Keratinocyte (primary cell): ENCODE measurements at regions not wholly inside any gene's neighbourhood (a gene's known extent, or its start where the extent isn't known, plus 50 kb on each side); places are given as distances from the start of the nearest gene placed in this dataset.

Experiments used
- DNase-seq: peaks from one replicate; pipeline ENCODE4 v3.0.0-alpha.2; 2011; ENCODE audit warnings: low read depth, missing footprints, low spot score
- FAIRE-seq: peaks from 2 replicates; lab custom pipeline; 2011; peaks lifted over from hg19 to GRCh38; lab: Jason Lieb, UNC
- H2AFZ ChIP-seq: 2 replicates; pipeline ENCODE4 v1.6.0; 2012; ENCODE audit warnings: low read length, control low read depth, inconsistent platforms; ENCODE audit not compliant: control insufficient read depth
- H3K27ac ChIP-seq: 2 replicates; pipeline ENCODE4 v1.5.1; 2011; ENCODE audit warnings: low read length; ENCODE audit not compliant: control insufficient read depth, insufficient read depth
- H3K27me3 ChIP-seq: 3 replicates; pipeline ENCODE4 v1.6.0; 2011; ENCODE audit warnings: low read length; ENCODE audit not compliant: control insufficient read depth, insufficient read depth; ENCODE audit errors: extremely low read depth
- H3K36me3 ChIP-seq, 2 experiments: 2 replicates in 1 of 2; 3 replicates in 1 of 2; pipeline ENCODE4 v1.5.1; 2011; ENCODE audit warnings: low read length in 2 of 2, mild to moderate bottlenecking in 1 of 2; ENCODE audit not compliant: control insufficient read depth in 2 of 2, insufficient read depth in 2 of 2; ENCODE audit errors: extremely low read depth in 1 of 2
- H3K4me1 ChIP-seq: 3 replicates; pipeline ENCODE4 v1.5.1; 2011; ENCODE audit warnings: low read length; ENCODE audit not compliant: control insufficient read depth, insufficient read depth; ENCODE audit errors: extremely low read depth
- H3K4me2 ChIP-seq: 3 replicates; pipeline ENCODE4 v1.6.0; 2011; ENCODE audit warnings: low read depth, low read length; ENCODE audit not compliant: control insufficient read depth, insufficient read depth; ENCODE audit errors: extremely low read depth
- H3K4me3 ChIP-seq, 3 experiments: fragments of 200-600 bp in 1 of 3; sonication (generic) in 1 of 3; 2 replicates in 2 of 3; 3 replicates in 1 of 3; pipeline ENCODE4 v1.5.1; 2011 to 2016; ENCODE audit warnings: low read length in 3 of 3, mild to moderate bottlenecking in 3 of 3, control low read depth in 2 of 3, inconsistent platforms in 1 of 3, low read depth in 1 of 3, mixed read lengths in 1 of 3, mixed run types in 1 of 3, moderate library complexity in 1 of 3; ENCODE audit not compliant: control insufficient read depth in 2 of 3, insufficient read depth in 2 of 3; ENCODE audit errors: extremely low read depth in 1 of 3
- H3K79me2 ChIP-seq: 2 replicates; pipeline ENCODE4 v1.6.0; 2012; ENCODE audit warnings: low read length; ENCODE audit not compliant: control insufficient read depth, insufficient read depth
- H3K9ac ChIP-seq: 3 replicates; pipeline ENCODE4 v1.6.0; 2011; ENCODE audit warnings: low read length; ENCODE audit not compliant: control insufficient read depth, insufficient read depth; ENCODE audit errors: extremely low read depth
- H3K9me1 ChIP-seq: 3 replicates; pipeline ENCODE4 v1.6.0; 2011; ENCODE audit warnings: low read length; ENCODE audit not compliant: control insufficient read depth, insufficient read depth; ENCODE audit errors: extremely low read depth
- H3K9me3 ChIP-seq: 2 replicates; pipeline ENCODE4 v1.5.1; 2012; ENCODE audit warnings: low read depth, low read length; ENCODE audit not compliant: control insufficient read depth
- H4K20me1 ChIP-seq: 3 replicates; pipeline ENCODE4 v1.6.0; 2011; ENCODE audit warnings: low read length; ENCODE audit not compliant: control insufficient read depth, insufficient read depth; ENCODE audit errors: extremely low read depth
- EZH2 ChIP-seq: IDR thresholded peaks from one replicate; pipeline ENCODE4 v1.6.1; 2012; ENCODE audit warnings: inconsistent platforms, mild to moderate bottlenecking, low read length, moderate library complexity
- dilution Hi-C: fragments of 300-500 bp; cut with MboI; formaldehyde crosslinking; loops from one replicate; pipeline ENCODE4 v1.7.0; 2020; ENCODE audit warnings: low sequenced_read_pairs; ENCODE audit not compliant: extremely low pct_ligation_motif_present
- TF ChIP-seq, protein P1 (sequence below), 3 experiments: IDR thresholded peaks in 1 of 3; conservative IDR thresholded peaks in 1 of 3; optimal IDR thresholded peaks in 1 of 3; 2 replicates in 2 of 3; 3 replicates in 1 of 3; pipeline versions ENCODE3 to v1.5.1; 2011; ENCODE audit warnings: low read length in 3 of 3, mild to moderate bottlenecking in 3 of 3, moderate library complexity in 2 of 3, control low read depth in 1 of 3, inconsistent platforms in 1 of 3; ENCODE audit not compliant: insufficient read depth in 2 of 3; ENCODE audit errors: extremely low read depth in 1 of 3

DNA sequence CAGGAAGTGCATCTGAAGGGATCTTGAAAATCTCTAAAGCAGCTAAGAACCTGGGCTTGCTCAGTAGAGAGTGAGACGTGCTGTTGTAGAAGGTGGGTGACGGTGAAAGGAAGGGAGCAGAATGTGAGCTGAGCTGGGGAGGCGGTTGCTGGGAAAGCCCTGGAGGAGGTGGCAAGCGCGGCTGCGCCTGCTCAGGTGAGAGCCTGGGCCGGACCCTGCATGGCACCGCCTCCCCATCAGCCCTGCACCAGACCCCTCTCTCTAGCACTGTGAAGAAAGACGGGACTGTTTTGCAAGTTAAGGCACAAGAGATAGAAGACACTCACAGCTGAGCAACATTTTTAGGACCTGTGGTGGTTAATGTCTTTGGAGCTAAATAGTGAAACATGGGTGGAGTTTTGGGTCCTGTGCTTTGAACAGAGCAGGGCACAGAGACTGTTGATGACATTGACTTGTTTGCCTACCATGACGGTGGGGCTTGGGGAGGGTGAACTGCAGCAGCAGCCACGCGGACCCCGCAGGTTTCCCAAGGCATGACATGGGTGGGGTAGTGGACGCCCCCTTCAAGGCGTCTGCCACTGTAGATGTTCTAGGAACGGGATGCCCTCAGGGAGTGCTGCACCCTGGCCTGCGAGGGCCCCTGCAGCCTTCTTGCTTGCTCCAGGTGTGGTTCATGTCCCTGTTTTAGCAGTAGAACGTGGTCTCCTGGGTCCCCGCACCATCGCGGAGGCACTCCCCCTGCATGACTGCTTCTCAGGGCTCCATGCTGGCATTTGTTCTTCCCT lies 245.3 kb downstream of the TSN start:
- Histone ChIP-seq H3K79me2 (no peaks in the 10 kb centered on the region), H3K4me1 (no peaks in the 10 kb centered on the region), H3K27me3 (no peaks in the 10 kb centered on the region), H3K4me3 (no peak overlapping the region), H3K4me2 (no peak overlapping the region), H3K27ac (no peak overlapping the region), H2AFZ (no peak overlapping the region), H3K9me1 (no peaks in the 10 kb centered on the region), H3K36me3 (no peaks in the 10 kb centered on the region), H3K9ac (no peak overlapping the region), H4K20me1 (no peaks in the 10 kb centered on the region), H3K9me3 (no peaks in the 10 kb centered on the region)
- TF ChIP-seq, protein P1, sequence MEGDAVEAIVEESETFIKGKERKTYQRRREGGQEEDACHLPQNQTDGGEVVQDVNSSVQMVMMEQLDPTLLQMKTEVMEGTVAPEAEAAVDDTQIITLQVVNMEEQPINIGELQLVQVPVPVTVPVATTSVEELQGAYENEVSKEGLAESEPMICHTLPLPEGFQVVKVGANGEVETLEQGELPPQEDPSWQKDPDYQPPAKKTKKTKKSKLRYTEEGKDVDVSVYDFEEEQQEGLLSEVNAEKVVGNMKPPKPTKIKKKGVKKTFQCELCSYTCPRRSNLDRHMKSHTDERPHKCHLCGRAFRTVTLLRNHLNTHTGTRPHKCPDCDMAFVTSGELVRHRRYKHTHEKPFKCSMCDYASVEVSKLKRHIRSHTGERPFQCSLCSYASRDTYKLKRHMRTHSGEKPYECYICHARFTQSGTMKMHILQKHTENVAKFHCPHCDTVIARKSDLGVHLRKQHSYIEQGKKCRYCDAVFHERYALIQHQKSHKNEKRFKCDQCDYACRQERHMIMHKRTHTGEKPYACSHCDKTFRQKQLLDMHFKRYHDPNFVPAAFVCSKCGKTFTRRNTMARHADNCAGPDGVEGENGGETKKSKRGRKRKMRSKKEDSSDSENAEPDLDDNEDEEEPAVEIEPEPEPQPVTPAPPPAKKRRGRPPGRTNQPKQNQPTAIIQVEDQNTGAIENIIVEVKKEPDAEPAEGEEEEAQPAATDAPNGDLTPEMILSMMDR (optimal IDR thresholded peaks at IDR 0.05 in 1 of 3, IDR thresholded peaks at IDR 0.05 in 1 of 3, conservative IDR thresholded peaks at IDR 0.05 in 1 of 3; ENCODE audit: extremely low read depth in 1 of 3, insufficient read depth in 2 of 3, low read length in 3 of 3) = no peak
- no peak for TF ChIP-seq EZH2
- DNase-seq (no peak), FAIRE-seq (no peak)
- dilution Hi-C loops = no loop called here

- no peaks in the 10 kb centered on the region for H3K79me2 ChIP-seq
- dilution Hi-C loops = no loop called here
- DNase-seq (no peak), FAIRE-seq (no peak)
- H4K20me1 ChIP-seq = no peaks in the 10 kb centered on the region
- H3K9me3 ChIP-seq = no peaks in the 10 kb centered on the region
- H3K4me2 ChIP-seq = no peak overlapping the region
- no peak overlapping the region for H3K27ac ChIP-seq
- no peak overlapping the region for H2AFZ ChIP-seq
- no peaks in the 10 kb centered on the region for H3K27me3 ChIP-seq
- H3K4me3 ChIP-seq = no peak overlapping the region
- no peak overlapping the region for H3K9ac ChIP-seq
- no peaks in the 10 kb centered on the region for H3K36me3 ChIP-seq
- TF ChIP-seq EZH2 = no peak
- TF ChIP-seq, protein P1 (optimal IDR thresholded peaks at IDR 0.05 in 1 of 3, IDR thresholded peaks at IDR 0.05 in 1 of 3, conservative IDR thresholded peaks at IDR 0.05 in 1 of 3; ENCODE audit: extremely low read depth in 1 of 3, insufficient read depth in 2 of 3, low read length in 3 of 3) = no peak
- H3K9me1 ChIP-seq = no peaks in the 10 kb centered on the region
- no peaks in the 10 kb centered on the region for H3K4me1 ChIP-seq
Observed at GRCh38 chr2:122001441-122001874, 246.0 kb downstream of the TSN start.
